KMS-11 (cell line): ENCODE measurements at regions not wholly inside any gene's neighbourhood (a gene's known extent, or its start where the extent isn't known, plus 50 kb on each side); places are given as distances from the start of the nearest gene placed in this dataset.
"Not testable (repeated sequence)": the region's sequence is repeated elsewhere in the genome, so short reads cannot be mapped to it uniquely, and the experiment has no call there.

Experiments used
- H2AFZ ChIP-seq: fragments of 200-600 bp; sonication (generic); 2 replicates; pipeline ENCODE4 v1.6.1; 2016; ENCODE audit warnings: antibody characterized with exemption, mixed run types, low read depth
- H3K27ac ChIP-seq: fragments of 200-600 bp; sonication (generic); 2 replicates; pipeline ENCODE4 v1.6.1; 2016; ENCODE audit warnings: mild to moderate bottlenecking, mixed run types
- H3K27me3 ChIP-seq: fragments of 200-600 bp; sonication (generic); 2 replicates; pipeline ENCODE4 v1.6.1; 2017; ENCODE audit warnings: mild to moderate bottlenecking, low read depth, mixed run types, moderate library complexity; ENCODE audit not compliant: insufficient read depth
- H3K36me3 ChIP-seq: fragments of 200-600 bp; sonication (generic); 2 replicates; pipeline ENCODE4 v1.6.1; 2017; ENCODE audit warnings: mild to moderate bottlenecking, mixed run types; ENCODE audit not compliant: insufficient read depth
- H3K4me1 ChIP-seq: fragments of 200-600 bp; sonication (generic); 2 replicates; pipeline ENCODE4 v1.6.1; 2016; ENCODE audit warnings: mild to moderate bottlenecking, low read depth, mixed run types; ENCODE audit not compliant: poor library complexity, severe bottlenecking
- H3K4me2 ChIP-seq: fragments of 200-600 bp; sonication (generic); 2 replicates; pipeline ENCODE4 v1.7.0; 2016; ENCODE audit warnings: mild to moderate bottlenecking, mixed run types
- H3K4me3 ChIP-seq: fragments of 200-600 bp; sonication (generic); IDR thresholded peaks from 2 replicates; pipeline ENCODE4 v1.6.1; 2017; ENCODE audit warnings: low read depth, low read length, mixed read lengths; ENCODE audit not compliant: insufficient read depth
- H3K79me2 ChIP-seq: fragments of 200-600 bp; sonication (generic); 2 replicates; pipeline ENCODE4 v1.6.1; 2016; ENCODE audit warnings: low read depth, mixed run types; ENCODE audit not compliant: insufficient read depth
- H3K9ac ChIP-seq: fragments of 200-600 bp; sonication (generic); 2 replicates; pipeline ENCODE4 v1.6.1; 2016; ENCODE audit warnings: mild to moderate bottlenecking, mixed run types
- H4K20me1 ChIP-seq: fragments of 200-600 bp; sonication (generic); 2 replicates; pipeline ENCODE4 v1.6.1; 2016; ENCODE audit warnings: mild to moderate bottlenecking, mixed run types; ENCODE audit not compliant: insufficient read depth
- TF ChIP-seq, protein P1 (sequence below): fragments of 200-600 bp; sonication (generic); conservative IDR thresholded peaks from 2 replicates; pipeline ENCODE4 v1.6.1; 2017; ENCODE audit warnings: low read depth, mild to moderate bottlenecking, antibody characterized with exemption, low read length, moderate library complexity, mixed read lengths

DNA sequence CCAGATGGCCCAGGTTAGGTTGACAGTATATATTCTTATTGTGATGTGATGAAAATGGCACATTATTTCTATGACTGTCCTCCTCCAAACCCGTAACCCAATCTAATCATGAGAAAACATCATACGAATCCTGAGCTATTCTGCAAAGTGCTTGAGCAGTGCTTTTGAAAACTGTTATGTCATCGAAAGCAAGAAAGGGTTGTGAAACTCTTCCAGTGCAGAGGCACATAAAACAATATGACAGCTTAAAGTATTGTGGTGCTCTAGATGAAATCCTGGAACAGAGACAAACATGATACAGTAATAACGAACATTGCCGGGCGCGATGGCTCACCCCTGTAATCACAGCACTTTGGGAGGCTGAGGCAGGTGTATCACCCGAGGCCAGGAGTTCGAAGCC lies 1648.0 kb downstream of the STIM2 start:
- H3K36me3 ChIP-seq, result no peaks in the 10 kb centered on the region
- H4K20me1 ChIP-seq, result no peaks in the 10 kb centered on the region
- TF ChIP-seq, protein P1, sequence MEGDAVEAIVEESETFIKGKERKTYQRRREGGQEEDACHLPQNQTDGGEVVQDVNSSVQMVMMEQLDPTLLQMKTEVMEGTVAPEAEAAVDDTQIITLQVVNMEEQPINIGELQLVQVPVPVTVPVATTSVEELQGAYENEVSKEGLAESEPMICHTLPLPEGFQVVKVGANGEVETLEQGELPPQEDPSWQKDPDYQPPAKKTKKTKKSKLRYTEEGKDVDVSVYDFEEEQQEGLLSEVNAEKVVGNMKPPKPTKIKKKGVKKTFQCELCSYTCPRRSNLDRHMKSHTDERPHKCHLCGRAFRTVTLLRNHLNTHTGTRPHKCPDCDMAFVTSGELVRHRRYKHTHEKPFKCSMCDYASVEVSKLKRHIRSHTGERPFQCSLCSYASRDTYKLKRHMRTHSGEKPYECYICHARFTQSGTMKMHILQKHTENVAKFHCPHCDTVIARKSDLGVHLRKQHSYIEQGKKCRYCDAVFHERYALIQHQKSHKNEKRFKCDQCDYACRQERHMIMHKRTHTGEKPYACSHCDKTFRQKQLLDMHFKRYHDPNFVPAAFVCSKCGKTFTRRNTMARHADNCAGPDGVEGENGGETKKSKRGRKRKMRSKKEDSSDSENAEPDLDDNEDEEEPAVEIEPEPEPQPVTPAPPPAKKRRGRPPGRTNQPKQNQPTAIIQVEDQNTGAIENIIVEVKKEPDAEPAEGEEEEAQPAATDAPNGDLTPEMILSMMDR, result no peak
- H3K27ac ChIP-seq, result no peak overlapping the region
- no peaks in the 10 kb centered on the region for H3K27me3 ChIP-seq
- no peaks in the 10 kb centered on the region for H3K4me1 ChIP-seq
- H3K9ac ChIP-seq, result no peak overlapping the region
- H3K79me2 ChIP-seq, result no peaks in the 10 kb centered on the region
- no peak overlapping the region for H2AFZ ChIP-seq
- no peak overlapping the region for H3K4me2 ChIP-seq
- no peak overlapping the region for H3K4me3 ChIP-seq

DNA sequence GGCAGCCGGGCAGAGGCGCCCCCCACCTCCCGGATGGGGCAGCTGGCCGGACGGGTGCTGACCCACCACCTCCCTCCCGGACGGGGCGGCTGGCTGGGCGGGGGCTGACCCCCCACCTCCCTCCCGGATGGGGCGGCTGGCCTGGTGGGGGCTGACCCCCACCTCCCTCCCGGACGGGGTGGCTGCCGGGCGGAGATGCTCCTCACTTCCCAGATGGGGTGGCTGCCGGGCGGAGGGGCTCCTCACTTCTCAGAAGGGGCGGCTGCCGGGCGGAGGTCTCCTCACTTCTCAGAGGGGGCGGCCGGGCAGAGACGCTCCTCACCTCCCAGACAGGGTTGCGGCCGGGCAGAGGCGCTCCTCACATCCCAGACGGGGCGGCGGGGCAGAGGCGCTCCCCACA lies 1654.1 kb downstream of the STIM2 start:
- not testable (repeated sequence) for H2AFZ ChIP-seq, H4K20me1 ChIP-seq, H3K27me3 ChIP-seq, H3K79me2 ChIP-seq, H3K4me1 ChIP-seq, H3K4me3 ChIP-seq, H3K27ac ChIP-seq, H3K9ac ChIP-seq, H3K36me3 ChIP-seq, H3K4me2 ChIP-seq

DNA sequence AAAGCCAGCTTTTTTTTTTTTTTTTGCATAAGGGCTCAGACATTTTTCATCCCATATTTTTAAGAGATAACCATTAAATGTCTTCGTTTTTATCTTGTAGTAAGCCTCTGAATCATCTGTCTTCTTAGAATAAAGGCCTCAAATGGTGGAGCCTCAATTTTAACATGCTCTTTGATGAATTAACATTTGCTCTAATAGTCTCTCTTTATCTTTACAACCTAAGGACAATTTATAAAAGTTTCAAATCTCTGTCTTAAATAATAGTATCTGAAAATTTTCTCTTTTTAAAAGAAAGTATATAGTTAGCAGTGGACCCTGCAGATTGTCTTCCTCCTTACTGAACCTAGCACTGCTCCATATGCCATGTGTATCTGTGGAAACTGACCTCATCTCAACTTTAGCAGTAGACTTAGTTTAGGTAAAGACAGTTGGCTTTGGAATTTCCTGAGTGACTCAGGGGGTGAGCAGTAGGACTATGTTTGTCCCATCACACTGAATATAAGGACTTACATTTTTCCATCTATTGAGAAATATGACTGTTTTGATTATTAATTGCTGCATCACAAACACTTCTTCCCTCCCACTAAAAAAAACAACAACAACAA lies 1658.0 kb downstream of the STIM2 start:
- no peaks in the 10 kb centered on the region for H4K20me1 ChIP-seq
- H3K79me2 ChIP-seq, result no peaks in the 10 kb centered on the region
- TF ChIP-seq, protein P1, result no peak
- no peaks in the 10 kb centered on the region for H3K36me3 ChIP-seq
- H3K27ac ChIP-seq, result no peak overlapping the region
- H3K4me2 ChIP-seq, result no peak overlapping the region
- no peak overlapping the region for H2AFZ ChIP-seq
- no peaks in the 10 kb centered on the region for H3K4me1 ChIP-seq
- H3K27me3 ChIP-seq, result no peaks in the 10 kb centered on the region
- H3K4me3 ChIP-seq, result no peak overlapping the region
- H3K9ac ChIP-seq, result no peak overlapping the region

DNA sequence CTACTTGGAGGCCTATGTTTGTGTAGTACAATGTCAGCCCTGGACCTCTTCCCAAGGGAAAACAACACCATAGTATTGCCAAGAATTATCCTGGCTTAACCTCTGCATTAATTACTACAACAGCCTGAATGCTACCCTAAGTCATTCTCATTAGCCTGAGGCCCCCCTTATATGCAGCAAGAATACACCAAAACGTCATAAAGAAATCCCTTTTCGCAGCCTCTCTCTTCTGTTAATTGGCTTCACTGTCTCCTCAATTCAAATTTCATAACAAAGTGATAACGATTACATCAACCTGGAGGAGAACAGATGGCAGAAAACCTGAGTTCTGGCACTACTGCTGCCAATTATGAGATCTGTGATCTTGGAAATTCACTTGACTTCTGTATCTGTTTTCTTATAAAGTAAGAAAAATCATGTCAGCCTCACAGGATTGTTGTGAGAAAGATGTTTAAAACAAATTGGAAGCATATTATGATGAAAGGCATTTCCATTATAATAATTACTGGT lies 1663.1 kb downstream of the STIM2 start:
- TF ChIP-seq, protein P1, result no peak
- H4K20me1 ChIP-seq, result no peaks in the 10 kb centered on the region

DNA sequence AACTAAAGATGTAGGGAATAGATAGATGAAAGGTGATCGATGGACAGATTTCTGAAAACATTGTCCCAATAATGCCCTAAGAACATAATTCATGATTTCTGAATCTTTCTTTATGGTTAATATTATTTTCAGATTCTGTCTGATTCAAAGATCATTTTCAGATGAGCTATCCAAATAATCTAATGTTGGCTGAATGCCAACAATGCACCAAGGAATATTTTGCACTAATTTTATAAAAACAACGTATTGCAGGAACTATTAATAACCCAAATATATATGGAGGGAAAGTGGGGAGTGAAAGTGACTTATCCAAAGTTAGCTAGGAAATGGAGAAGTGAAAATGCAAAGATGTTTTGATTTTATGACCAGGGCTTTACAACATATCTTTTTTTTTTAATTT lies 1675.5 kb downstream of the STIM2 start:
- no peak overlapping the region for H3K4me3 ChIP-seq
- H3K27me3 ChIP-seq, result no peaks in the 10 kb centered on the region
- no peak overlapping the region for H3K4me2 ChIP-seq
- no peaks in the 10 kb centered on the region for H3K4me1 ChIP-seq
- no peaks in the 10 kb centered on the region for H4K20me1 ChIP-seq
- no peaks in the 10 kb centered on the region for H3K79me2 ChIP-seq
- no peak overlapping the region for H3K9ac ChIP-seq
- no peak overlapping the region for H3K27ac ChIP-seq
- TF ChIP-seq, protein P1, result no peak
- no peak overlapping the region for H2AFZ ChIP-seq
- H3K36me3 ChIP-seq, result no peaks in the 10 kb centered on the region

More for the DNA sequence above, 1663.1 kb downstream of the STIM2 start:
- Histone ChIP-seq H3K27ac (no peak overlapping the region), H2AFZ (no peak overlapping the region), H3K79me2 (no peaks in the 10 kb centered on the region), H3K4me1 (no peaks in the 10 kb centered on the region), H3K4me2 (no peak overlapping the region), H3K9ac (no peak overlapping the region), H3K4me3 (no peak overlapping the region), H3K27me3 (no peaks in the 10 kb centered on the region), H3K36me3 (no peaks in the 10 kb centered on the region)
